HG02970 (cell line): ENCODE measurements at regions not wholly inside any gene's neighbourhood (a gene's known extent, or its start where the extent isn't known, plus 50 kb on each side); places are given as distances from the start of the nearest gene placed in this dataset.

Experiments used
- ATAC-seq: cut with Tn5 transposase; IDR thresholded peaks from one replicate; pipeline ENCODE4 v1.9.1; 2021; ENCODE audit warnings: mild to moderate bottlenecking, moderate library complexity, moderate number of reproducible peaks; ENCODE audit not compliant: unreplicated experiment, low FRiP score

DNA sequence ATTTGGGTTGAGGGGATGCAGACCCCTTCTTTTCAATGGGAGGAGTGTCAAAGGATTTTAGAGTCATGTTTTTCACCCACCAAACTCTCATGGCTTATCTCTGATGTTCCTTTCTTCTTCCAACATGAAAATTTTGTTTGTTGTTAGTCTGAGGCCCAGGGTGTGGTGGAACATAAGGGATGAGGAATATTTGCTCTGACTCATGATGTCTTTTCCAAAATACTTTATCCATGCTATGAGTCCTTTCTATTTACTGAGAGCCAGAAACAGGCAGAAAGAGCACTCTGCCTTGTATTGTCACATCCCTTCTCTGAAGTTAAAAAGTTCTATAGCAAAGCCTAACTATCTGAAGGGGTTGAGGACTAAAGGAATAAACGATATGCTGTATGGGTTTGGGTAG lies 61.6 kb upstream of the GYPA start:
- no peak for ATAC-seq

- no peak for ATAC-seq
These were observed 62.6 kb upstream of the GYPA start for GRCh38 chr4:144203155-144203554.

DNA sequence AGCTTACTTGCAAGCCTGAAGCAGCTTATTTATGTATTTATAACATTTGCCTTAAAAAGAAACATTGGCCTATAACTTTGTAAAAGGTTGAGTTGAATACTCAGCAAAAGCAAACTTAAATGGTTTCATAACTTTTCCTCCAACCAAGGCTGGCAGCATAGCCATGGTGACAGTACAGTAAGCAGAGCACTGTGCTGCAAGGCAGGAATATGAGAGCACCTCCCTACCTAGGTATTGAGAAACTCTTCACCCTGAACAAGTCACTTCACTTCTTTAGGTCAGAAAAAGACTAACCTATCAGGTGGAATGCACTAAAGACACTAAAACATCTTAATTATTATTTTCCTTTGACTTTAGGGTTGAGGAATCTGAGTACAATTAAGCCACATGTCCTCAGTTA lies 63.9 kb upstream of the GYPA start:
- ATAC-seq = no peak

DNA sequence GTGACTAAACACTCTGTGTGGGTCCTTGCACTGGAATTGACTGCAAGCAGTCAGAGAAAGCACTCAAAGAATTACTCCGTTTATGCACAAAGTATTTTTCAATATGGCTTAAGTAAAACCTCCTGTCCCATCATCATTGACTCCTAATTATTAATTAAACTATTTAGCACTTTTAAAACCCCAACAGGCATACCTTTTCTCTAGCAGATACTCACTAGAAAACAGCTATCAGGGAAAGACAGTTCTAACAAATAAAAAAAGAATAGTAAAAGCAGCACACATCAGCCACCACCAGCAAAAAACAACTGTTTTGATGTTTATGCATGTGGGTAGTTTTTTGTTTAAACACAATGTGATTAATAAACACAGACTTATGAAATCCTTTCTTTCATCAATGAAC lies 66.2 kb upstream of the GYPA start:
- no peak for ATAC-seq

- ATAC-seq = no peak
These were observed 67.6 kb upstream of the GYPA start for GRCh38 chr4:144208074-144208473.

DNA sequence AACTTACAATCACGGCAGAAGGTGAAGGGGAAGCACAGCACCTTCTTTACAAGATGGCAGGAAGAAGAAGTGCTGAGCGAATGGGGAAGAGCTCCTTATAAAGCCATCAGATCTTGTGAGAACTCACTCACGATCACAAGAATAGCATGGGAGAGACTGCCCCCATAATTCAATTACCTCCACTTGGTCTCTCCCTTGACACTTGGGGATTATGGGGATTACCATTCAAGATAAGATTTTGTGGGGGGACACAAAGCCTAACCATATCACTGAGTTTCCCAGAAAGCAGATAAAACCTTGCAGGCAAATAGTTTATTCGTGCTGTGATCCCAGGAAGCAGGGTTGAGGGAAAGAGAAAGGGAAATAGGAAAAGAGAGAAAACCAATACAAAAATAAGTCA lies 69.0 kb upstream of the GYPA start:
- no peak for ATAC-seq

GRCh38 chr4:144213371-144213770 lies 72.9 kb upstream of the GYPA start:
- no peak for ATAC-seq

GRCh38 chr4:144223149-144223548 lies 82.6 kb upstream of the GYPA start:
- ATAC-seq = no peak

DNA sequence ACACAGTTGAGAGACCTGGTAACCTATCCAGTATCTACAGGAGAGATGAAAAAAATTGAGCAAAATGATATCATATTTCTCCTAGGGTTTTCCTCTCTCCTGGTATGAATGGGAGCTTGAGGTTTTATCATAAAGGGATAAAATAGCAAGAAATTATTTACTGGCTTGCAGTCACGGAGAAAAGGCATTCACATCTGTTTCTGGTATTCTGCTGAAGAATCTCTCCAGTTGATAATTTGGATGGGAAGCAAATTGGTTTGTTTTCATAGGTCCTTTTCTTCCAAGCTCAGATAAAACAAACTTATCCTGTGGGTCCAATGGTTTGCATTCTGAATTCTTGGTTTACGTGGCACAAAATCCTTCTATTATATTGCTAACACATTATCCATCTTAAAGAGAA lies 83.1 kb upstream of the GYPA start:
- ATAC-seq = no peak

DNA sequence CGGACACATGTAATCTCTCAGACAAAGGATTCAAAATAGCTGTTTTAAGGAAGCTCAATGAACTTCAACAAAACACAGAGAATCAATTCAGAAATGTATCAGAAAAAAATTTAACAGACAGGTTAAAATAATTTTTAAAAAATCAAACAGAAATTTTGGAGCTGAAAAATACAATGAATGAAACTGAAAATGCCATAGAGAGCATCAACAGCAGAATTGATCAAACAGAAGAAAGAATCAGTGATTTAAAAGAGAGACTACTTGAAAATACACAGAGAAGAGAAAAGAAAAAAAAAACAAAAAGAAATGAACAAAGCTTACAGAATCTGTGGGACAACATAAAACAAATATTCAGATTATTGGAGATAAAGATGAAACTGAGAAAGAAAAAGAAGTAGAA lies 118.8 kb upstream of the GYPA start:
- ATAC-seq = no peak

DNA sequence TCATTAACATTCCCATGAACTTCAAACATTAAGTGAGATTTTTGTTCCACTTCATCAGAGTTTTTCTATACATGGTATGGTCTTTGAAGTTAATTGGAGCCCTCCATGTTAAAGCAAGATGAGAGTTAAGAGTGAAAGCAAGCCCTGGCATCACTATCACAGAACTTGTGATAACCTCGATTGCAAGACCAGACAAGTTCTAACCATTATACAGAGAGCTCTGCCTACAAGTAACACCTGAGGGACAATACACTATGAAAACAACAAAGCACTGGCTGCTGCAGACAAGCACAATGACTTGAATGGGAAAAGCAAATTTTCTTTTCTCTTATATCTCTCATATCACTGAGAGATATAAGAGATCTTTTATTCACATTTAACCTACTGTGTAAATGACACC lies 126.6 kb upstream of the GYPA start:
- no peak for ATAC-seq

- no peak for ATAC-seq
These were observed 140.2 kb upstream of the GYPA start for GRCh38 chr4:144280688-144281087.

DNA sequence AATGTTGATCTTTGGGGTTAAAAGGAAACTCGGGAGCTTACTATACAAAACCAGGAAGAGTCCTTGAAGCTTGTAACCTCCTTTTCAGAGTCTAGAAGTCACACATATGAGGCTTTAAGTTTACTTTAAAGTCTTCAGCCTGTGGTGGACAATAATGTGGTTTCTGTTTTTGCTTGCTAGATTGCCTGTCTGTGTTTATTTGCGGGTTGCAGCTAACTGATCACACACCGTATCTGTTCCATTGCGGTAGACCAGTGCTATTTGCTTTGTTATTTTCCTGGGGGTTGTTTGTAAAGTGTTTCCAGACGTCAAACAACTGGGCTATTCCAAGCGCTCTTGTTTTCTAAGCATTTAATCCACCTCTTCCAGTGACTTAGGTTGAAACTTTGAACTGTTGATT lies 143.0 kb upstream of the GYPA start:
- no peak for ATAC-seq

GRCh38 chr4:144284026-144284425 lies 143.5 kb upstream of the GYPA start:
- ATAC-seq = no peak

- ATAC-seq = no peak
These were observed 147.7 kb upstream of the GYPA start for GRCh38 chr4:144288011-144288903.

- ATAC-seq = no peak
These were observed 149.3 kb upstream of the GYPA start for GRCh38 chr4:144289667-144290428.

GRCh38 chr4:144291164-144291563 lies 150.6 kb upstream of the GYPA start:
- ATAC-seq = no peak

GRCh38 chr4:144294211-144294610 lies 153.7 kb upstream of the GYPA start:
- no peak for ATAC-seq

GRCh38 chr4:144295286-144295995 lies 154.9 kb upstream of the GYPA start:
- no peak for ATAC-seq

DNA sequence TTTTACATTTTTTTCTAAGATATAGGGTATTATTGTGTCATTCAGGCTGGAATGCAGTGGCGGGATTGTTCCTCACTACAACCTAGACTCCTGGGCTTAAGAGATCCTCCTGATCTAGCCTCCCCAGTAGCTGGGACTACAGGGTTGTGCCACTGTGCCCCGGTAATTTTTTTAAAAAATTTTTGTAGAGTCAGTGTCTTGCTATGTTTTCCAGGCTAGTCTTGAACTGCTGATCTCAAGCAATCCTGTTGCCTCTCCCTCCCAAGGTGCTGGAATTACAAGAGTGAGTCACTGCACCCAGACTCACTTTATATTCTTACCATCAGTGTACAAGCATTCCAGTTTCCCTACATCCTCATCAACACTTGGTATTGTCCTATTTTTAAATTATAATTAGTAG lies 156.4 kb upstream of the GYPA start:
- no peak for ATAC-seq

DNA sequence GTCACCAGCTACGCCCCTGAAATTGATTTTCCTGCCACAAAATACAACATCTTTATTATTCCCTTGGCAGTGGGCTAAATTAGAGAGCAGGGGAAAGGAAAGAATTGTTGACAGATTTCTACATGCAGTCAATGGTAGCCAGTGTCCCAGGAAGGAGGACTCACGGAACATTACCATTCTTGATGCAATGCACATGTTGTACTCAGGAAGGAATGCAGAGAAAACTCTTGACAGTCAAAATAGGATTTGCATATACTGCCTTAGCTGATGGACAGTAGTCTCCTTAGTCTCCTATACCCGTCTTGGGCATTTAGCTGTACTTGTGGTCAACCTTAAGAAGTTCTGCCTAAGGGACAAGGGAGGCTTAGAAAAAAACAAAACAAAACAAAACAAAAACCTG lies 158.0 kb upstream of the GYPA start:
- no peak for ATAC-seq
